Stomach (tissue), 8 donors: ENCODE measurements at regions not wholly inside any gene's neighbourhood (a gene's known extent, or its start where the extent isn't known, plus 50 kb on each side); places are given as distances from the start of the nearest gene placed in this dataset.

Source experiments
- DNase-seq, 2 donors: peaks; one replicate each; pipeline versions ENCODE4 v3.0.0 to v3.0.0-alpha.2; 2013 to 2019
- H3K27ac ChIP-seq, 5 donors: fragments of 200-600 bp in 4 of 5; sonication (generic) in 4 of 5; one replicate each; pipeline ENCODE4 v1.5.1; 2013 to 2019; ENCODE audit warnings: mild to moderate bottlenecking in 1 of 5, moderate library complexity in 1 of 5
- H3K27me3 ChIP-seq, 3 donors: fragments of 200-600 bp; sonication (generic); one replicate each; pipeline ENCODE4 v1.5.1; 2017 to 2019; ENCODE audit warnings: mixed run types in 1 of 3
- H3K36me3 ChIP-seq, 4 donors: fragments of 200-600 bp; sonication (generic); 1 replicate in 3 of 4; 2 replicates in 1 of 4; pipeline ENCODE4 v1.5.1; 2016 to 2019
- H3K4me1 ChIP-seq, 4 donors: fragments of 200-600 bp; sonication (generic); one replicate each; pipeline ENCODE4 v1.5.1; 2016 to 2019
- H3K4me3 ChIP-seq, 4 donors: fragments of 200-600 bp; sonication (generic) in 3 of 4; one replicate each; pipeline ENCODE4 v1.5.1; 2016 to 2019; ENCODE audit warnings: mild to moderate bottlenecking in 1 of 4
- H3K9me3 ChIP-seq, 4 donors: fragments of 200-600 bp; sonication (generic); one replicate each; pipeline ENCODE4 v1.5.1; 2016 to 2019
- CTCF ChIP-seq, 7 experiments: fragments of 450-650 bp in 4 of 7; fragments of 200-600 bp in 3 of 7; sonication (generic) in 3 of 7; IDR thresholded peaks; one replicate each; pipeline ENCODE4 v1.5.1; 2016 to 2019; ENCODE audit warnings: antibody characterized with exemption in 7 of 7, control low read depth in 2 of 7, mild to moderate bottlenecking in 1 of 7
- EP300 ChIP-seq: sonication (generic); formaldehyde crosslinking; IDR thresholded peaks from one replicate; pipeline ENCODE4 v1.6.1; 2017; ENCODE audit warnings: antibody characterized with exemption
- POLR2A ChIP-seq, 4 donors: fragments of 450-650 bp; IDR thresholded peaks; one replicate each; pipeline ENCODE4 v1.6.1; 2016; ENCODE audit warnings: antibody characterized with exemption in 4 of 4, control low read depth in 2 of 4, mild to moderate bottlenecking in 1 of 4, moderate library complexity in 1 of 4
- POLR2AphosphoS5 ChIP-seq, 3 donors: sonication (generic); formaldehyde crosslinking; IDR thresholded peaks; one replicate each; pipeline ENCODE4 v1.6.1; 2016; ENCODE audit warnings: antibody characterized with exemption in 3 of 3
- WGBS, 5 donors: extraction: QIAGEN DNeasy Blood & Tissue Kit in 3 of 5; methylation state at CpG; one replicate each; pipeline versions ENCODE4 v1.1.5 to v1.1.7; 2013 to 2018; 5-methylcytosine and 5-hydroxymethylcytosine counted together
- intact Hi-C: fragments of 100-400 bp; cut with DNase I; formaldehyde crosslinking; loops from one replicate; pipeline ENCODE4 v1.15.1; 2023; ENCODE audit warnings: low total_unique reads
- donor health status: healthy with polysubstance abuse.
- donor health status: Bipolar disorder and iron deficiency.
- donor health status: healthy.

DNA sequence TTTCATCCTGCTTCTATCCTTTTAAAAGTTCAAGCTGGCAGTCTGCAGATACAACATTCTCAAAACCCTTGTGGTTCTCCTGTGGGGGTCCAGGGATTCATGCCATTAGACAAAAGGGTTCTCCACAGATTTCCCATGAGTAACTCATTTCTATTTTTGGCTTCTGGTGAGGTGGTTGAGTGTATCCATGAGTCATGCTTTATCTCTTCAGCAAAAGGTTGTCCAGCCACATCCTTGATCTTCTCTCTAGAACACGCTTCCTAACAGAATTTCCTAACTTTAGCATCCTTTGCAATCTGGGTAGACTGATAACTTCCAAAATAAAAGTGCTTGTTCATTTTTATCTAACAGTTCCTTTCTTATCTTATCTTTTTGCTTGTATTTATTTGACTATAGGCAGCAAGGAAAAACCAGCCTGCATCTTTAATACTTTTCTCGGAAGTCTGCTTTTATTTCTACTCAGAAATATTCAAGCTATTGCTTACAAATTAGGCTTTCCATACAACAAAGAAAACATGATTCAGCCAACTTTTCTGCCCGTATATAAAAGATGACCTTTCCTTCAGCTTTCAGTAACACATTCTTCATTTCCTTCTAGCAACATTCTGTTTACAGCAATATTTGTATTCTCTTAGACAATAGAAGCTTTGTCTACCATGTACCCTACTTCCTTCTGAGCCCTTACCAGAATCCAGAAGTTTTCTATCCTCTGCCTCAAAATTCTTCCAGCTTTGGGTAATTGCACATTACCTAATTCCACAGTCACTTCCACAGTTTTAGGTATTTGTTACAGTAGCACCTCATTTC lies 79.3 kb upstream of the IL6 start:
- intact Hi-C loops: no loop called here
- Histone ChIP-seq H3K27ac (no peak overlapping the region), H3K27me3 (no peaks in the 10 kb centered on the region), H3K4me1 (no peaks in the 10 kb centered on the region), H3K36me3 (no peaks in the 10 kb centered on the region), H3K9me3 (peaks cover 8 to 48% (median 32%) of the 10 kb centered on the region in 4 donors), H3K4me3 (no peak overlapping the region)
- no peak for DNase-seq
- TF ChIP-seq EP300 (no peak), POLR2A (IDR thresholded peaks at IDR 0.05) (no peak)
- 38 to 64% (median 48%) methylated on average over 3 of the region's 3 CpGs for WGBS, 5 donors

DNA sequence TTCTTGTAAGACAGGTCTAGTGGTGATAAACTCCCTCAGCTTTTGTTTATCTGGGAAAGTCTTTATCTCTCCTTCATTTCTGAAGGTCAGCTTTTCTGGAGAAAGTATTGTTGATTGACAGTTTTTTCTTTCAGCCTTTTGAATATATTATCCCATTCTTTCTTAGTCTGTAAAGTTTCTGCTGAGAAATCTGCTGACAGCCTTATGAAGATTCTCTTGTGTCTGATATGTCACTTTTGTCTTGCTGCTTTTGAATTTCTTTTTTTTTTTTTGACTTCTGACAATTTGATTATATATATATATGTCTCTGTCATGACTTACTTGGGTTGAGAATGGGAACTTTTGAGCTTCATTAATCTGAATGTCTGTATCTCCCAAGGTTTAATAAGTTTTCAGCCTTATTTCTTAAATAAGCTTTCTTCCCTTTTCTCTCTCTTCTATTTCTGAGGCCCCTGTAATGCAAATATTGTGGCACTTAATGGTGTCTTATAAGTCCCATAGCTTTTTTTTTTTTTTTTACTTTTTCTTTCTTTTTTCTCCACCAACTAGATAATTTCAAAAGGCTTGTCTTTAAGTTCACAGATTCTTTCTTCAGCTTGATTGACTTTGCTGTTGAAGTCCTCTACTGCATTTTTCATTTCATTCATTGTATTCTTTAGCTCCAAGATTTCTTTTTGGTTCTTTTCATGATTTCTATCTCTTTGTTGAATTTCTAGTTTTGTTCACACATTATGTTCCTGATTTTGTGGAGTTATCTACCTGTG lies 81.4 kb upstream of the IL6 start:
- no peak overlapping the region for H3K4me3 ChIP-seq
- H3K27me3 ChIP-seq: no peaks in the 10 kb centered on the region
- no peaks in the 10 kb centered on the region for H3K36me3 ChIP-seq
- TF ChIP-seq EP300: no peak
- TF ChIP-seq POLR2A (IDR thresholded peaks at IDR 0.05): no peak
- no peak for TF ChIP-seq POLR2AphosphoS5 (IDR thresholded peaks at IDR 0.05)
- TF ChIP-seq CTCF (IDR thresholded peaks at IDR 0.05): no peak
- H3K4me1 ChIP-seq: no peaks in the 10 kb centered on the region
- H3K27ac ChIP-seq: no peak overlapping the region
- intact Hi-C loops: no loop called here
- peaks cover 8 to 65% (median 45%) of the 10 kb centered on the region in 4 donors for H3K9me3 ChIP-seq
- no peak for DNase-seq

DNA sequence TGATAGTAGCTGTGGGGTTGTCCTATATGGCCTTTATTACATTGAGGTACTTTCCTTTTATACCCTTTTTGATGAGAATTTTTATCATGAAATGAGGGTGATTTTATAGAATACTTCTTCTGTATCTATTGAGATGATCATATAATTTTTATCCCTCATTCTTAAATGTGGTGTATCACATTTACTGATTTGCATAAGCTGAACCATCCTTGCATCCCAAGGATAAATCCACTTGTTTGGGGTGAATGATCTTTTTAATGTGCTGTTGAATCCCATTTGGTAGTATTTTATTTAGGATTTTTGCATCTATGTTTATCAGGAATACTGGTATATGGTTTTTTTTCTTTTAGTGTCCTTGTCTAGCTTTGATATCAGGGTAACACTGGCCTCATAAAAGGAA lies 84.5 kb upstream of the IL6 start:
- peaks cover 8 to 60% (median 44%) of the 10 kb centered on the region in 4 donors for H3K9me3 ChIP-seq
- TF ChIP-seq EP300: no peak
- TF ChIP-seq POLR2A (IDR thresholded peaks at IDR 0.05): no peak
- TF ChIP-seq CTCF (IDR thresholded peaks at IDR 0.05): no peak
- TF ChIP-seq POLR2AphosphoS5 (IDR thresholded peaks at IDR 0.05): no peak
- intact Hi-C loops: no loop called here
- H3K4me1 ChIP-seq: no peaks in the 10 kb centered on the region
- no peak overlapping the region for H3K27ac ChIP-seq
- H3K27me3 ChIP-seq: no peaks in the 10 kb centered on the region
- H3K36me3 ChIP-seq: no peaks in the 10 kb centered on the region
- DNase-seq: no peak
- no peak overlapping the region for H3K4me3 ChIP-seq

- TF ChIP-seq POLR2A (IDR thresholded peaks at IDR 0.05) (no peak), EP300 (no peak), POLR2AphosphoS5 (IDR thresholded peaks at IDR 0.05) (no peak), CTCF (IDR thresholded peaks at IDR 0.05) (no peak)
- Histone ChIP-seq H3K27me3 (no peaks in the 10 kb centered on the region), H3K4me3 (no peak overlapping the region), H3K4me1 (no peaks in the 10 kb centered on the region), H3K9me3 (peaks cover 0 to 38% (median 23%) of the 10 kb centered on the region in 4 donors), H3K27ac (no peak overlapping the region), H3K36me3 (no peaks in the 10 kb centered on the region)
- intact Hi-C loops: no loop called here
- DNase-seq: no peak
- 84 to 91% (median 88%) methylated on average over 8 of the region's 8 CpGs for WGBS, 5 donors
Observed at GRCh38 chr7:22640269-22640668, 86.7 kb upstream of the IL6 start.
